Activated effector memory CD4-positive, alpha-beta T cell treated with anti-CD3 and anti-CD28 coated beads, Interleukin-2, amount 50 U/mL, for 16 hours (primary cell): ENCODE measurements at regions not wholly inside any gene's neighbourhood (a gene's known extent, or its start where the extent isn't known, plus 50 kb on each side); places are given as distances from the start of the nearest gene placed in this dataset.

Source experiments
- DNase-seq: peaks from one replicate; pipeline ENCODE4 v3.0.0-alpha.2; 2020

GRCh38 chr1:184285401-184286087, 101.3 kb upstream of the C1orf21 start:
- DNase-seq: no peak

GRCh38 chr1:184287001-184287400, 99.8 kb upstream of the C1orf21 start:
- DNase-seq: no peak

GRCh38 chr1:184289825-184290550, 96.8 kb upstream of the C1orf21 start:
- no peak for DNase-seq

DNA sequence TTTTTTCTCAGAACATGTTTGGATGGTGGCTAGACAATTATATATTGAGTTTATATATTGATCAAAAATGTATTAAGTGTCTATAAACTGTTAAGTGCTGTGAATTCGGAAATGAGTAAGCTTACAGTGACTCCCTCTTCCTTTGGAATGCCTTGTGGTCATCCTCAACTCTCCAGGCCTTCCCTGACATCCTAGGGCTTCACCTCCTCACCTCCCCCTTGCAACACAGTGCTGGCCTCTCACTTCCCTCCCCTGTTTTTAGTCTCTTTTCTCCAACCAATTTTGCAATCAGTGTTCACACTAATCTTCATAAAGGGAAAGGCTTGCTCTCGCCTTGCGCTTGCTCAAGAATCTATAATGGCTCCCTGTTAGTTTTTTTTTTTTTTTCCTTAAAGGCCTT, 95.1 kb upstream of the C1orf21 start:
- DNase-seq: no peak

DNA sequence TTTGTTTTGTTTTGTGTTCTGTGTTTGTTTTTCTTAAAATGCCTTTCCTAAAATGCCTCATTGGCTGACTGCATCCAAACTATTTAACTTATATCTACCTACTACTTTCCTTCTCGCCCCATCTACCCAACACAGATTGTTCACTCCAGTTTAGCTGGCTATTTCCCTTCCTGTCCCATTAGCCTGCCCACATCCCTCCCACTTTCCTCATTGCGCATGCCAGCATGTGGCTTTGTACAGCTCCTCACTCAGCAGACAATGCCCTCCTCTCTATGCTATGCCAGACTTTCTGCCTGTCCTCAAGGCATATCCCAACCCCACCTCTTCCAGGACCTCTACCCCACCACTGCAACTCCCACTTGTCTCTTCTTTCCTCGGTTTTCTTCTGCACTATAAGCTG, 94.7 kb upstream of the C1orf21 start:
- no peak for DNase-seq

DNA sequence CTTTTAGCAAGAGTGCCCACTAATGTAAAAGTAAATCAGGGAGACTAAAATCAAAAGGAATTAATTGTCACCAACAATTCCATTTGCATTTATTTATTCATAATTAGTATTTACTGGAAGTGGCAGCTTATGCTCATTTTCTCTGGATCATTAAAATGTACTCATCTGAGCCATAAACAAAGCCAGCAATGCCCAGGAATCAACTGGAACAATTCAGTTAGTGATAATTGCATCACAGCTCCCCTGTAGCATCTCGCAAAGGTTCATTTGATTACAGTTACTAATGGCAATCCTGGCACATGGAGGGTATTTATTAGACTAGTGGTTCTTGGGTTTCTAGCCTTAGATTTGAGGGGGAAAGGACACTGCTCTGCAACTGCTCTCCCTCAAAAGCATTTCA, 92.7 kb upstream of the C1orf21 start:
- no peak for DNase-seq

DNA sequence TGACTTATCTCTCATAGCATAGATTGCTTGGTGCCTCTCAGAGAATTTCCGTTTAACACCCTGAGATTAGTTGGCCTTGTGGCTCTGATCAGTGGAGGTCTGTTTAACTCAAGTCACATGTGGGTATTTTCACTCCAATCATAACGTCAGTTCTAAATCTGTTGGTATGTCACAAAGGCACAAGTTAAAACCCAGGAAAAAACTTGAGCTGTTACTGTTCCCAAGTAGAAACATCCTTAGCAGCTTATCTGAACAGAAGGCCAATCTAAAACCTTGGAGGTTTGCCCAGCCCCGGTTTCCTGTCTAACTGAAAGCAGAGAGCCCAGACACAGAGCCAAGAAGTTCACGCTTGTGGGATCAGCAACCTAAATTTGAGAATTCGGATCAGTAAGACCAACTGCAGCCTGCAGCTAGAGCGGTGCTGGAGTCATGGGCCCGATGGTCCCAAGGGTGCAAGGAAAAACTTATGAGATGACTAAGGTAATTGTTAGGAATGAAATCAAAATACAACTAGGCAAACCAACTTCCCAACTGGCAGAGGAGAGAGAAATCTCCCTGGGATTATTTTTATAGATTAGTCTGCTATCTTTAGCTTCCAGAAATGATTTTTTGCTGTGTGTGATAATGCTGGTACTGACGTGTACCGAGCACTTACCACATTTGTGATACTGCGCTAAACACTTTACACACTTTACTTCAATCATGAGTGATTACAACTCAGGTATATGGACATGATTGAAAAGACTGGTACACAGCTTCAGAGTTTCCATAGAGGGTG, 90.2 kb upstream of the C1orf21 start:
- DNase-seq: no peak

DNA sequence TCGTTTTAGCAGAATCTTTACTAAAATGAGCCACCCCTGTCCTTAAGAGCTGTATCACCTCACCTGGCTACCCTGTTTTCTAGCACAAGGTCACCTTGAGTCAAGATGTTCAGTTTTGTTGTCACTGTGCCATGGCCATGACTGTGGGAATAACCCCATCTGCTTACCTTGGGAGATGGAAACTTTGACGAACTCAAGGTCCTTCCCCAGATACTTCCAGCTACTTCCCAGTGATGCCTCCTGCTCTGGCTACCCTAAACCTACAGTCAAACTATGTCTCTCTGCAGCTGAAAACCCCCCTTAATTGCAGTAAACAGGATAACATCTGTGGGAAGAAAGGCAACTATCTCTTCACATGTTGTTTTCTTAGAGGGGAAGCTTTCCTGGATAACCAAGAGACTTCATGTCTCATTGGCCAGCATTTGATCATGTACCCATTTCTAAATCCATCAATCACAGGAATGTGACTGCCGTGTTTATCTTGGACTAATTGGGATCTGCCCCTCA, 89.5 kb upstream of the C1orf21 start:
- DNase-seq: no peak

DNA sequence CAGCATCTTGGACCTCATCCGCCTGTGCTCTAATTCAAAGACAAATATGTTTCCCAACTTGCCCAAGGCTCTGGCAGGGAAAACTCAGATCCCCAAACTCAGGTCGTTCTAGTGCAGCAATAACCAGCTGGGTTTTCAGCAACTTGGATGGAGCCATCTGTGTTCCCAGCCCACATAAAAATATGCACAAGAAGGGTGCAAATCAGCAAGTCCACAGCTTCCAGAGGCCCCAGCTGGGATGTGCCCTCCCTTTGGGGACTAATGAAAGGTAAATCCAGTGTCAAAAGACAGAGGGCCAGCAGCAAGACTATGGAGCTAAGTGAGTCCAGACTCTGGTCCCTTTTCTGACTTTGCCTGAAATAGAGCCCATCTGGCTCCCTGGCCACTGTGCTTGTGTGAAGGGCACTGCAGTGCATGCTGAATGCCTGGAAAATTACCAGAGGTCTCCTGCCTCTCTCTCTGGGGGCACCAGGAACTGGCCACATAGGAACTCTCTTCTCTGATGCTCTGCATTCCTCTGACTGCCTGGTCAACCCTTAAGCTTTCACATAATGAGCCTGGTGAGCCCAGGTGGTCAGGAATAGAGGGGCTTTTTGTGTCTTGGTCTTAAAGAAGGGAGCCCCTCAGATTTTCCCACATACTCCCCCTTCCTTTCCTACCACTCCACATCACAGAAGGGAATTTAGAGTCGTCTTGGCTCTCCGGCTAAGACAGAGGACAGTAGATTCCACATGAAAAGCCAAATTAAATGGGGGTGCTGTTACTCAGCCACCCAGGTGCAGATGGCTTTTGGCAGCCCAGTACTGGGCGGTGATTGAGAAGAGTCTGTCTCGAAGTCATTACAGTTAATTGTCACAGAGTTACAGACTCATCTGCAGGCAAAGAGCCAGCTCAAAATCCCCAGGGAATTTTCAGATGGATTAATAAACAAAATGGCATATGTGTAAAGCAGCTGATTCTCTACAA, 88.1 kb upstream of the C1orf21 start:
- DNase-seq: no peak

- DNase-seq: no peak
Measured at GRCh38 chr1:184299406-184299790, 87.4 kb upstream of the C1orf21 start.

DNA sequence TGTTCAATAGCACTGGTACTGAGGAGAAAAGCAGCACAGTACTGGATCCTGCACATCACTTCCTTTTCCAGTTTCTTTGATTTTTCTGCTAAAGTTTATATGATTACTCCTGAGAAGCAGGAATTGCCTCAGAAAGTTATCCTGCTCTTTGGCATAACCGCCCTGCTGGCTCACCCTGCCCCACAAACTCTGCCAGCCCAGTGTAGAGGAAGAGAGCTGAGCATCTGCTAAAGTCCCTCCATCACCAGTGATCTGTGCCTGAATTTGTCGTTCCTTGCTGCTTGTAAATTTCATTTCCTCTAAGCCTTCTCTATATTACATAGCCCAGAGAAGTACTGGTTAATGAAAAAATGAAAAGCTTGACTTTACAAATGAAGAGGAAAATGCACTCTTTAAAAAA, 87.0 kb upstream of the C1orf21 start:
- no peak for DNase-seq

GRCh38 chr1:184300446-184300845, 86.4 kb upstream of the C1orf21 start:
- DNase-seq: no peak

DNA sequence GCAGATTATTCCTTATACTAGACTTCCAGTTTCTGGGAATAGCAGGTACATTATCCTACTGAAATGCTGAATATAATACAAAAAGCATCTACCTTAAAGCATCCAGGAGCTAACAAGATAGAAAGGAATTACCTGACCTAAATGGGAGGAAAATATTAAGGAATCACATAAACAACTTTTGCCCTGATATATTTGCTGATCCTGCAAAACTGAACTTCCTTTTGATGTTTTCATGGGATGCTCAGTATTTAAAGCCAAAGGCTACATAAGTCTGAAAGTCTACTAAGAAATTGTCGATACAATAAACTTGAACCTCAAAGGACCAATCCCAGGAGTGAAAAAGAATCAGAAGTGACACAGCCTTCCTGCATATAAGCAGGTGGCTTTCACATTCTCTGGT, 85.6 kb upstream of the C1orf21 start:
- DNase-seq: no peak

DNA sequence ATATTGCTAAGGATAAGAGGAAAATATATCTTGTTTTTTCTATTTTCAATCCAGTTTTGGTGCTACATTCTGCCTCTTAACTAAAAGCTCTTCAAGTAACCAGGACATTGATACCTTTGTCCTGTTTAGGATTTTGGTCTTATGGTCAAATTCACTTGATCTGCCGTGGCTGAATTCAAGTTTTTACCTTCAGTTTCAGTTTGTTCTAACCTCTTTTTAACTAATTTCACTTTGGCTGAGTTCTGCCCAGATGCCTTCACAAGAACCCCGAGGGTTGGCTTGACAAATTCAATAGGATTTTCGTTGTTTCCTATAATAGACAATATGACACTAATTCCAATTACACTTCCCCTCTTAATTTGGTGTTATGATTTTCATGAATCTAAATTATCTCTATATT, 84.5 kb upstream of the C1orf21 start:
- no peak for DNase-seq

GRCh38 chr1:184310157-184310819, 76.5 kb upstream of the C1orf21 start:
- no peak for DNase-seq

- no peak for DNase-seq
Measured at GRCh38 chr1:184311580-184311979, 75.2 kb upstream of the C1orf21 start.

- DNase-seq: no peak
Measured at GRCh38 chr1:184315254-184315653, 71.6 kb upstream of the C1orf21 start.

GRCh38 chr1:184319879-184320278, 67.0 kb upstream of the C1orf21 start:
- no peak for DNase-seq

- DNase-seq: no peak
Measured at GRCh38 chr1:184322253-184322652, 64.6 kb upstream of the C1orf21 start.

- DNase-seq: no peak
Measured at GRCh38 chr1:184324972-184325371, 61.9 kb upstream of the C1orf21 start.

DNA sequence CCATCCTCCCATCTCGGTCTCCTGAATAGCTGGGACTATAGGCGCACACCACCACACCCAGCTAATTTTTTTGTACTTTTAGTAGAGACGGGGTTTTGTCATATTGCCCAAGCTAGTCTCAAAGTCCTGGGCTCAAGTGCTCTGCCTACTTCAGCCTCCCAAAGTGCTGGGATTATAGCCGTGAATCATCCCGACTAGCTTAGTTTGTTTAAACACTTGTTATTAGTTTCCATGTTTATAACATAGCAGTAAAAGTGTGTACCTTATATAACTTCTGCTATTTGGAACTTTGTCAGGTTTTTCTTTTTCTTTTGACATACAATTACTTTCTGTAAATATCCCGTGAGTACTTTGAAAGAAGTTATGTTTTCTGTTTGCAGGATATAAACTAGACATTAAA, 60.6 kb upstream of the C1orf21 start:
- no peak for DNase-seq
